Liver (tissue), 8 donors: ENCODE measurements at regions not wholly inside any gene's neighbourhood (a gene's known extent, or its start where the extent isn't known, plus 50 kb on each side); places are given as distances from the start of the nearest gene placed in this dataset.
A peak's percentile ranks its signal among the peaks of the same experiment; 100 is the strongest.

Source experiments
- DNase-seq: peaks from one replicate; pipeline ENCODE4 v3.0.0-alpha.2; 2017; ENCODE audit warnings: low spot score
- H3K27ac ChIP-seq, 2 donors: one replicate each; pipeline ENCODE4 v1.7.0; 2013; ENCODE audit warnings: inconsistent platforms in 2 of 2, low read length in 2 of 2, control low read depth in 1 of 2, low read depth in 1 of 2, mild to moderate bottlenecking in 1 of 2
- H3K27me3 ChIP-seq, 4 donors: one replicate each; pipeline versions ENCODE4 v1.6.1 to v1.7.0; 2013; ENCODE audit warnings: low read length in 3 of 4, inconsistent platforms in 1 of 4, mild to moderate bottlenecking in 1 of 4, moderate library complexity in 1 of 4; ENCODE audit not compliant: control insufficient read depth in 4 of 4, insufficient read depth in 4 of 4
- H3K36me3 ChIP-seq, 4 donors: one replicate each; pipeline versions ENCODE4 v1.6.1 to v1.7.0; 2013; ENCODE audit warnings: low read length in 3 of 4, mild to moderate bottlenecking in 3 of 4, low read depth in 1 of 4, moderate library complexity in 1 of 4; ENCODE audit not compliant: control insufficient read depth in 4 of 4, insufficient read depth in 3 of 4
- H3K4me1 ChIP-seq, 4 donors: one replicate each; pipeline versions ENCODE4 v1.6.1 to v1.7.0; 2013; ENCODE audit warnings: low read length in 3 of 4, mild to moderate bottlenecking in 3 of 4, moderate library complexity in 1 of 4; ENCODE audit not compliant: control insufficient read depth in 4 of 4, insufficient read depth in 4 of 4
- H3K4me3 ChIP-seq, 3 donors: one replicate each; pipeline versions ENCODE4 v1.6.1 to v1.7.0; 2013; ENCODE audit warnings: low read length in 3 of 3, control low read depth in 1 of 3, low read depth in 1 of 3, mild to moderate bottlenecking in 1 of 3
- H3K9ac ChIP-seq, 2 donors: one replicate each; pipeline ENCODE4 v1.7.0; 2013; ENCODE audit warnings: low read length in 2 of 2, mild to moderate bottlenecking in 2 of 2, moderate library complexity in 2 of 2, control low read depth in 1 of 2, low read depth in 1 of 2
- H3K9me3 ChIP-seq, 4 donors: one replicate each; pipeline versions ENCODE4 v1.6.1 to v1.7.0; 2013; ENCODE audit warnings: low read length in 3 of 4; ENCODE audit not compliant: control insufficient read depth in 4 of 4
- ATF3 ChIP-seq: IDR thresholded peaks from 2 replicates; pipeline ENCODE4 v1.6.1; 2016; ENCODE audit warnings: antibody characterized with exemption
- CTCF ChIP-seq: fragments of 150-350 bp; IDR thresholded peaks from 2 replicates; pipeline ENCODE4 v1.5.1; 2017; ENCODE audit warnings: improper control_type of control experiment, low read depth, low read length; ENCODE audit not compliant: missing input control
- EGR1 ChIP-seq, 2 donors: IDR thresholded peaks; 2 replicates each; pipeline ENCODE4 v1.6.1; 2016 to 2018; ENCODE audit warnings: antibody characterized with exemption in 2 of 2, low read depth in 2 of 2
- FOXA1 ChIP-seq: IDR thresholded peaks from 2 replicates; pipeline ENCODE4 v1.6.1; 2016; ENCODE audit warnings: antibody characterized with exemption
- FOXA2 ChIP-seq: IDR thresholded peaks from 2 replicates; pipeline ENCODE4 v1.6.1; 2016; ENCODE audit warnings: antibody characterized with exemption
- GABPA ChIP-seq, 2 donors: IDR thresholded peaks in 1 of 2; conservative IDR thresholded peaks in 1 of 2; 2 replicates each; pipeline ENCODE4 v1.6.1; 2016; ENCODE audit warnings: antibody characterized with exemption in 2 of 2, mild to moderate bottlenecking in 1 of 2, moderate library complexity in 1 of 2
- HNF4A ChIP-seq, 2 donors: conservative IDR thresholded peaks; 2 replicates each; pipeline ENCODE4 v1.6.1; 2016; ENCODE audit warnings: antibody characterized with exemption in 2 of 2, mild to moderate bottlenecking in 2 of 2
- HNF4G ChIP-seq: IDR thresholded peaks from 2 replicates; pipeline ENCODE4 v1.6.1; 2016; ENCODE audit warnings: antibody characterized with exemption
- MAX ChIP-seq: IDR thresholded peaks from 2 replicates; pipeline ENCODE4 v1.6.1; 2016; ENCODE audit warnings: antibody characterized with exemption
- NR2F2 ChIP-seq: IDR thresholded peaks from 2 replicates; pipeline ENCODE4 v1.6.1; 2016; ENCODE audit warnings: antibody characterized with exemption
- RAD21 ChIP-seq, 2 donors: IDR thresholded peaks; 2 replicates each; pipeline ENCODE4 v1.6.1; 2016; ENCODE audit warnings: antibody characterized with exemption in 2 of 2, mild to moderate bottlenecking in 2 of 2
- RXRA ChIP-seq, 2 donors: IDR thresholded peaks; 2 replicates each; pipeline ENCODE4 v1.6.1; 2017 to 2018; ENCODE audit warnings: antibody characterized with exemption in 2 of 2, mild to moderate bottlenecking in 1 of 2
- SP1 ChIP-seq: IDR thresholded peaks from 2 replicates; pipeline ENCODE4 v1.6.1; 2018; ENCODE audit warnings: antibody characterized with exemption, mild to moderate bottlenecking
- TAF1 ChIP-seq: conservative IDR thresholded peaks from 2 replicates; pipeline ENCODE4 v1.6.1; 2016; ENCODE audit warnings: antibody characterized with exemption, mild to moderate bottlenecking
- YY1 ChIP-seq: IDR thresholded peaks from 2 replicates; pipeline ENCODE4 v1.6.1; 2016; ENCODE audit warnings: antibody characterized with exemption, mild to moderate bottlenecking
- WGBS: extraction: QIAGEN DNeasy Blood & Tissue Kit; methylation state at CpG from one replicate; pipeline ENCODE4 v1.1.7; 2013; 5-methylcytosine and 5-hydroxymethylcytosine counted together
- TF ChIP-seq, protein P1 (sequence below): IDR thresholded peaks from 2 replicates; pipeline ENCODE4 v1.6.1; 2016; ENCODE audit warnings: antibody characterized with exemption, mild to moderate bottlenecking
- TF ChIP-seq, protein P2 (sequence below): IDR thresholded peaks from 2 replicates; pipeline ENCODE4 v1.6.1; 2016; ENCODE audit warnings: antibody characterized with exemption
- donor health status: healthy.
- donor health status: healthy.
- donor health status: healthy.
- donor health status: healthy.
- donor health status: healthy.

GRCh38 chr10:23988006-23988405, 220.9 kb upstream of the KIAA1217 start:
- TF ChIP-seq FOXA2 = no peak
- no peak for TF ChIP-seq CTCF
- TF ChIP-seq HNF4A (conservative IDR thresholded peaks at IDR 0.05) = no peak
- no peak for TF ChIP-seq RXRA (IDR thresholded peaks at IDR 0.05)
- no peak for TF ChIP-seq ATF3
- no peak for TF ChIP-seq HNF4G
- no peak for TF ChIP-seq SP1
- TF ChIP-seq EGR1 (IDR thresholded peaks at IDR 0.05; ENCODE audit: low read depth in 2 of 2) = no peak
- no peak for TF ChIP-seq GABPA (IDR thresholded peaks at IDR 0.05 in 1 of 2, conservative IDR thresholded peaks at IDR 0.05 in 1 of 2)
- TF ChIP-seq, protein P1, sequence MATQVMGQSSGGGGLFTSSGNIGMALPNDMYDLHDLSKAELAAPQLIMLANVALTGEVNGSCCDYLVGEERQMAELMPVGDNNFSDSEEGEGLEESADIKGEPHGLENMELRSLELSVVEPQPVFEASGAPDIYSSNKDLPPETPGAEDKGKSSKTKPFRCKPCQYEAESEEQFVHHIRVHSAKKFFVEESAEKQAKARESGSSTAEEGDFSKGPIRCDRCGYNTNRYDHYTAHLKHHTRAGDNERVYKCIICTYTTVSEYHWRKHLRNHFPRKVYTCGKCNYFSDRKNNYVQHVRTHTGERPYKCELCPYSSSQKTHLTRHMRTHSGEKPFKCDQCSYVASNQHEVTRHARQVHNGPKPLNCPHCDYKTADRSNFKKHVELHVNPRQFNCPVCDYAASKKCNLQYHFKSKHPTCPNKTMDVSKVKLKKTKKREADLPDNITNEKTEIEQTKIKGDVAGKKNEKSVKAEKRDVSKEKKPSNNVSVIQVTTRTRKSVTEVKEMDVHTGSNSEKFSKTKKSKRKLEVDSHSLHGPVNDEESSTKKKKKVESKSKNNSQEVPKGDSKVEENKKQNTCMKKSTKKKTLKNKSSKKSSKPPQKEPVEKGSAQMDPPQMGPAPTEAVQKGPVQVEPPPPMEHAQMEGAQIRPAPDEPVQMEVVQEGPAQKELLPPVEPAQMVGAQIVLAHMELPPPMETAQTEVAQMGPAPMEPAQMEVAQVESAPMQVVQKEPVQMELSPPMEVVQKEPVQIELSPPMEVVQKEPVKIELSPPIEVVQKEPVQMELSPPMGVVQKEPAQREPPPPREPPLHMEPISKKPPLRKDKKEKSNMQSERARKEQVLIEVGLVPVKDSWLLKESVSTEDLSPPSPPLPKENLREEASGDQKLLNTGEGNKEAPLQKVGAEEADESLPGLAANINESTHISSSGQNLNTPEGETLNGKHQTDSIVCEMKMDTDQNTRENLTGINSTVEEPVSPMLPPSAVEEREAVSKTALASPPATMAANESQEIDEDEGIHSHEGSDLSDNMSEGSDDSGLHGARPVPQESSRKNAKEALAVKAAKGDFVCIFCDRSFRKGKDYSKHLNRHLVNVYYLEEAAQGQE = no peak
- no peak for TF ChIP-seq YY1
- no peak for TF ChIP-seq MAX
- no peak for TF ChIP-seq TAF1
- no peak for TF ChIP-seq FOXA1

DNA sequence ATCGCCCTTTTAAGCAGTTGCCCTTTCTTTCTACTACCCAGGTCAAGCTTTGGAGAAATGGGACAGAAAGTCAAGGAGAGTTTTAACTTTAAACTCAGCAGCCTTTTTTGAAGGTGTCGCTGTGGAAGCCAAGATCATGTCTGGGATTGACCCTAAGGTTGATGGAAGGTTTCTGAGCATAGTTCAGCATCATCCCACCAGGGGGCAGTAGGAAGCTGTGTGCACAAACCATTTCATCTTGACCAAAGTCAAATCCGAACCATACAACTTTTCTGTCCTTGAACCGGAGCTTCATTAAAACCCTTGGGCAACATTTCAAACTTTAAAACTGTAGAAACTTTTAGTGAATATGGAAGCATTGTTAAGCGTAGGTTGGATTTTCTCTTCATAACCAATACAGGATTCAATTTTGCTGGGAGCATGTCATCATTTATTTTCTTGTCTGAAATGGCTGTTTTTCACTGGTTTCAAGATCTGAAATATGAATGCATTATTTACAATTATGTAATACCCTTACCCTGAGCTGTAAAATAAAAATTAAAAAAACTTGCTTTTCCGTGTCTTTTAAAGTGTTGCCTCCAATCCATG, 214.4 kb upstream of the KIAA1217 start:
- Histone ChIP-seq H3K9me3 (no peaks in the 10 kb centered on the region), H3K9ac (no peak overlapping the region), H3K27me3 (no peaks in the 10 kb centered on the region), H3K27ac (no peak overlapping the region), H3K4me3 (no peak overlapping the region), H3K36me3 (no peaks in the 10 kb centered on the region), H3K4me1 (no peaks in the 10 kb centered on the region)
- TF ChIP-seq NR2F2 (peak; percentile 24), CTCF (peak; percentile 82), RAD21 (IDR thresholded peaks at IDR 0.05) (peak; percentile 89 to 92)
- TF ChIP-seq, protein P1 = no peak
- TF ChIP-seq, protein P2, sequence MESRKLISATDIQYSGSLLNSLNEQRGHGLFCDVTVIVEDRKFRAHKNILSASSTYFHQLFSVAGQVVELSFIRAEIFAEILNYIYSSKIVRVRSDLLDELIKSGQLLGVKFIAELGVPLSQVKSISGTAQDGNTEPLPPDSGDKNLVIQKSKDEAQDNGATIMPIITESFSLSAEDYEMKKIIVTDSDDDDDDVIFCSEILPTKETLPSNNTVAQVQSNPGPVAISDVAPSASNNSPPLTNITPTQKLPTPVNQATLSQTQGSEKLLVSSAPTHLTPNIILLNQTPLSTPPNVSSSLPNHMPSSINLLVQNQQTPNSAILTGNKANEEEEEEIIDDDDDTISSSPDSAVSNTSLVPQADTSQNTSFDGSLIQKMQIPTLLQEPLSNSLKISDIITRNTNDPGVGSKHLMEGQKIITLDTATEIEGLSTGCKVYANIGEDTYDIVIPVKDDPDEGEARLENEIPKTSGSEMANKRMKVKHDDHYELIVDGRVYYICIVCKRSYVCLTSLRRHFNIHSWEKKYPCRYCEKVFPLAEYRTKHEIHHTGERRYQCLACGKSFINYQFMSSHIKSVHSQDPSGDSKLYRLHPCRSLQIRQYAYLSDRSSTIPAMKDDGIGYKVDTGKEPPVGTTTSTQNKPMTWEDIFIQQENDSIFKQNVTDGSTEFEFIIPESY = no peak
- WGBS = 32% methylated on average over 6 of the region's 6 CpGs
- DNase-seq = peak; percentile 67

More at GRCh38 chr10:23988006-23988405, 220.9 kb upstream of the KIAA1217 start:
- H3K9ac ChIP-seq = no peak overlapping the region
- H3K4me1 ChIP-seq = no peaks in the 10 kb centered on the region
- H3K4me3 ChIP-seq = no peak overlapping the region
- H3K9me3 ChIP-seq = peaks cover 0 to 3% (median under 1%) of the 10 kb centered on the region in 4 donors
- no peak overlapping the region for H3K27ac ChIP-seq
- no peak for DNase-seq
- no peaks in the 10 kb centered on the region for H3K36me3 ChIP-seq
- no peaks in the 10 kb centered on the region for H3K27me3 ChIP-seq
- 87% methylated on average over 7 of the region's 7 CpGs for WGBS
